ENCODE measurements at regions not wholly inside any gene's neighbourhood (a gene's known extent, or its start where the extent isn't known, plus 50 kb on each side); places are given as distances from the start of the nearest gene placed in this dataset.

- Histone ChIP-seq H3K79me2 (ENCODE audit: low read length) (no peaks in the 10 kb centered on the region), H3K36me3 (replicated peaks; ENCODE audit: low read depth, low read length) (no peaks in the 10 kb centered on the region), H3K4me3 (ENCODE audit: low read length) (no peak overlapping the region), H3K9ac (ENCODE audit: low read length) (no peak overlapping the region), H3K4me2 (ENCODE audit: low read length) (no peak overlapping the region), H3K27me3 (ENCODE audit: low read depth, low read length) (no peaks in the 10 kb centered on the region), H3K4me1 (ENCODE audit: low read length) (no peaks in the 10 kb centered on the region), H3K27ac (ENCODE audit: low read length) (no peak overlapping the region), H2AFZ (ENCODE audit: low read depth, low read length) (no peak overlapping the region), H3K9me3 (ENCODE audit: insufficient read depth, low read length) (no peaks in the 10 kb centered on the region), H4K20me1 (ENCODE audit: insufficient read depth, low read length) (no peaks in the 10 kb centered on the region)
- TF ChIP-seq EZH2phosphoT487 (IDR thresholded peaks at IDR 0.05; ENCODE audit: low read depth) (no peak), CTCF (IDR thresholded peaks at IDR 0.05; ENCODE audit: low read depth, low read length) (no peak)
Measured at GRCh38 chr2:116877944-116878343, 936.5 kb upstream of the DDX18 start.

- Histone ChIP-seq H4K20me1 (ENCODE audit: insufficient read depth, low read length) (no peaks in the 10 kb centered on the region), H3K36me3 (replicated peaks; ENCODE audit: low read depth, low read length) (no peaks in the 10 kb centered on the region), H3K9me3 (ENCODE audit: insufficient read depth, low read length) (no peaks in the 10 kb centered on the region), H3K4me3 (ENCODE audit: low read length) (no peak overlapping the region), H2AFZ (ENCODE audit: low read depth, low read length) (no peak overlapping the region), H3K9ac (ENCODE audit: low read length) (no peak overlapping the region), H3K4me2 (ENCODE audit: low read length) (no peak overlapping the region), H3K4me1 (ENCODE audit: low read length) (no peaks in the 10 kb centered on the region), H3K27ac (ENCODE audit: low read length) (no peak overlapping the region), H3K79me2 (ENCODE audit: low read length) (no peaks in the 10 kb centered on the region), H3K27me3 (ENCODE audit: low read depth, low read length) (no peaks in the 10 kb centered on the region)
- TF ChIP-seq EZH2phosphoT487 (IDR thresholded peaks at IDR 0.05; ENCODE audit: low read depth) (no peak), CTCF (IDR thresholded peaks at IDR 0.05; ENCODE audit: low read depth, low read length) (no peak)
Measured at GRCh38 chr2:116879650-116880160, 934.8 kb upstream of the DDX18 start.

- Histone ChIP-seq H3K4me2 (ENCODE audit: low read length) (no peak overlapping the region), H3K79me2 (ENCODE audit: low read length) (no peaks in the 10 kb centered on the region)
Measured at GRCh38 chr2:116891191-116891590, 923.3 kb upstream of the DDX18 start.

GRCh38 chr2:116911540-116911939 is 903.0 kb upstream of the DDX18 start:
- Histone ChIP-seq H3K36me3 (replicated peaks; ENCODE audit: low read depth, low read length) (no peaks in the 10 kb centered on the region), H4K20me1 (ENCODE audit: insufficient read depth, low read length) (no peaks in the 10 kb centered on the region), H3K27ac (ENCODE audit: low read length) (no peak overlapping the region), H3K79me2 (ENCODE audit: low read length) (no peaks in the 10 kb centered on the region), H3K4me3 (ENCODE audit: low read length) (no peak overlapping the region), H3K27me3 (ENCODE audit: low read depth, low read length) (no peaks in the 10 kb centered on the region), H3K9ac (ENCODE audit: low read length) (no peak overlapping the region), H3K4me1 (ENCODE audit: low read length) (no peaks in the 10 kb centered on the region), H3K4me2 (ENCODE audit: low read length) (no peak overlapping the region), H2AFZ (ENCODE audit: low read depth, low read length) (no peak overlapping the region), H3K9me3 (ENCODE audit: insufficient read depth, low read length) (no peaks in the 10 kb centered on the region)
- no peak for TF ChIP-seq EZH2phosphoT487 (IDR thresholded peaks at IDR 0.05; ENCODE audit: low read depth)
- no peak for TF ChIP-seq CTCF (IDR thresholded peaks at IDR 0.05; ENCODE audit: low read depth, low read length)

More at GRCh38 chr2:116891191-116891590, 923.3 kb upstream of the DDX18 start:
- H3K27ac ChIP-seq (ENCODE audit: low read length): no peak overlapping the region
- no peaks in the 10 kb centered on the region for H4K20me1 ChIP-seq (ENCODE audit: insufficient read depth, low read length)
- H3K27me3 ChIP-seq (ENCODE audit: low read depth, low read length): no peaks in the 10 kb centered on the region
- TF ChIP-seq EZH2phosphoT487 (IDR thresholded peaks at IDR 0.05; ENCODE audit: low read depth) (no peak), CTCF (IDR thresholded peaks at IDR 0.05; ENCODE audit: low read depth, low read length) (no peak)
- no peaks in the 10 kb centered on the region for H3K4me1 ChIP-seq (ENCODE audit: low read length)
- no peak overlapping the region for H3K4me3 ChIP-seq (ENCODE audit: low read length)
- H3K9ac ChIP-seq (ENCODE audit: low read length): no peak overlapping the region
- H2AFZ ChIP-seq (ENCODE audit: low read depth, low read length): no peak overlapping the region
- H3K9me3 ChIP-seq (ENCODE audit: insufficient read depth, low read length): no peaks in the 10 kb centered on the region
- H3K36me3 ChIP-seq (replicated peaks; ENCODE audit: low read depth, low read length): no peaks in the 10 kb centered on the region

Data from OCI-LY3 (cell line).